GM18867 (cell line): ENCODE measurements at regions not wholly inside any gene's neighbourhood (a gene's known extent, or its start where the extent isn't known, plus 50 kb on each side); places are given as distances from the start of the nearest gene placed in this dataset.
"Not testable (repeated sequence)": the region's sequence is repeated elsewhere in the genome, so short reads cannot be mapped to it uniquely, and the experiment has no call there.

ENCODE experiments used
- ATAC-seq: cut with Tn5 transposase; IDR thresholded peaks from one replicate; pipeline ENCODE4 v1.9.1; 2021; ENCODE audit warnings: mild to moderate bottlenecking, moderate library complexity; ENCODE audit not compliant: unreplicated experiment

- not testable (repeated sequence) for ATAC-seq
These were observed 75.9 kb downstream of the NPIPB11 start for GRCh38 chr16:29330623-29331022.

- not testable (repeated sequence) for ATAC-seq
These were observed 78.0 kb downstream of the NPIPB11 start for GRCh38 chr16:29328528-29328927.

GRCh38 chr16:29327631-29328408, 78.7 kb downstream of the NPIPB11 start:
- ATAC-seq: not testable (repeated sequence)

GRCh38 chr16:29326164-29327125, 80.1 kb downstream of the NPIPB11 start:
- not testable (repeated sequence) for ATAC-seq

- ATAC-seq: not testable (repeated sequence)
These were observed 82.8 kb downstream of the NPIPB11 start for GRCh38 chr16:29323725-29324124.

GRCh38 chr16:29321585-29321984, 84.9 kb downstream of the NPIPB11 start:
- no peak for ATAC-seq

GRCh38 chr16:29321000-29321393, 85.5 kb downstream of the NPIPB11 start:
- no peak for ATAC-seq

GRCh38 chr16:29320274-29320999, 86.1 kb downstream of the NPIPB11 start:
- ATAC-seq: no peak

- ATAC-seq: no peak
These were observed 86.8 kb downstream of the NPIPB11 start for GRCh38 chr16:29319726-29320125.

- not testable (repeated sequence) for ATAC-seq
These were observed 87.9 kb downstream of the NPIPB11 start for GRCh38 chr16:29318561-29318968.

- no peak for ATAC-seq
These were observed 88.5 kb downstream of the NPIPB11 start for GRCh38 chr16:29318037-29318436.

GRCh38 chr16:29317269-29317668, 89.2 kb downstream of the NPIPB11 start:
- no peak for ATAC-seq

GRCh38 chr16:29316761-29317183, 89.7 kb downstream of the NPIPB11 start:
- ATAC-seq: no peak

GRCh38 chr16:29315916-29316517, 90.5 kb downstream of the NPIPB11 start:
- ATAC-seq: no peak

- no peak for ATAC-seq
These were observed 91.5 kb downstream of the NPIPB11 start for GRCh38 chr16:29315046-29315445.

- ATAC-seq: no peak
These were observed 92.1 kb downstream of the NPIPB11 start for GRCh38 chr16:29314292-29314934.

GRCh38 chr16:29313559-29314048, 92.9 kb downstream of the NPIPB11 start:
- ATAC-seq: no peak

- no peak for ATAC-seq
These were observed 93.5 kb downstream of the NPIPB11 start for GRCh38 chr16:29312835-29313558.

- not testable (repeated sequence) for ATAC-seq
These were observed 94.2 kb downstream of the NPIPB11 start for GRCh38 chr16:29312345-29312675.
